Neural progenitor cell (in vitro differentiated cells): ENCODE measurements at regions not wholly inside any gene's neighbourhood (a gene's known extent, or its start where the extent isn't known, plus 50 kb on each side); places are given as distances from the start of the nearest gene placed in this dataset.

Experiments used
- DNase-seq: peaks from one replicate; pipeline ENCODE4 v3.0.0-alpha.2; 2016; ENCODE audit warnings: low spot score
- H2AFZ ChIP-seq: fragments of 200-600 bp; sonication (generic); replicated peaks from 2 replicates; pipeline ENCODE4 v1.6.1; 2016; ENCODE audit warnings: antibody characterized with exemption
- H3F3A ChIP-seq: fragments of 200-600 bp; sonication (generic); 2 replicates; pipeline ENCODE4 v1.6.1; 2016; ENCODE audit warnings: antibody characterized with exemption, low read depth
- H3K27ac ChIP-seq: fragments of 200-600 bp; sonication (generic); 2 replicates; pipeline ENCODE4 v1.5.1; 2016; ENCODE audit warnings: mild to moderate bottlenecking
- H3K27me3 ChIP-seq: fragments of 200-600 bp; sonication (generic); 2 replicates; pipeline ENCODE4 v1.6.1; 2016; ENCODE audit warnings: mild to moderate bottlenecking, moderate library complexity
- H3K36me3 ChIP-seq: fragments of 200-600 bp; sonication (generic); 2 replicates; pipeline ENCODE4 v1.5.1; 2016
- H3K4me1 ChIP-seq: fragments of 200-600 bp; sonication (generic); 2 replicates; pipeline ENCODE4 v1.6.1; 2016; ENCODE audit warnings: mixed run types
- H3K4me2 ChIP-seq: fragments of 200-600 bp; sonication (generic); 2 replicates; pipeline ENCODE4 v1.6.1; 2016
- H3K4me3 ChIP-seq: fragments of 200-600 bp; sonication (generic); 2 replicates; pipeline ENCODE4 v1.5.1; 2016
- H3K79me2 ChIP-seq: fragments of 200-600 bp; sonication (generic); 2 replicates; pipeline ENCODE4 v1.6.1; 2016; ENCODE audit warnings: low read depth
- H3K9ac ChIP-seq: fragments of 200-600 bp; sonication (generic); 2 replicates; pipeline ENCODE4 v1.6.1; 2016
- H3K9me3 ChIP-seq: fragments of 200-600 bp; sonication (generic); 2 replicates; pipeline ENCODE4 v1.5.1; 2016; ENCODE audit warnings: low read depth
- H4K20me1 ChIP-seq: fragments of 200-600 bp; sonication (generic); 2 replicates; pipeline ENCODE4 v1.6.1; 2016; ENCODE audit warnings: low read depth
- H3K27ac Mint-ChIP-seq: 3 replicates; pipeline ENCODE4 v1.8.0; 2021; ENCODE audit warnings: mixed read lengths
- H3K27me3 Mint-ChIP-seq: 2 replicates; pipeline ENCODE4 v1.8.0; 2022; ENCODE audit warnings: low read depth, mild to moderate bottlenecking, inconsistent platforms, moderate library complexity, mixed read lengths; ENCODE audit not compliant: insufficient read depth
- H3K36me3 Mint-ChIP-seq: 3 replicates; pipeline ENCODE4 v1.8.0; 2021; ENCODE audit warnings: mixed read lengths
- H3K4me1 Mint-ChIP-seq: 3 replicates; pipeline ENCODE4 v1.8.0; 2021; ENCODE audit warnings: mixed read lengths
- H3K4me3 Mint-ChIP-seq: 3 replicates; pipeline ENCODE4 v1.8.0; 2021; ENCODE audit warnings: mild to moderate bottlenecking, moderate library complexity, mixed read lengths
- H3K9me3 Mint-ChIP-seq: 3 replicates; pipeline ENCODE4 v1.8.0; 2020; ENCODE audit warnings: mixed read lengths
- CTCF ChIP-seq: fragments of 200-600 bp; sonication (generic); IDR thresholded peaks from 2 replicates; pipeline ENCODE4 v1.5.1; 2017; ENCODE audit warnings: antibody characterized with exemption, mild to moderate bottlenecking
- EZH2 ChIP-seq: fragments of 200-600 bp; sonication (generic); IDR thresholded peaks from 2 replicates; pipeline ENCODE4 v1.6.1; 2017; ENCODE audit warnings: antibody characterized with exemption, mild to moderate bottlenecking, moderate library complexity
- EZH2phosphoT487 ChIP-seq: fragments of 200-600 bp; sonication (generic); IDR thresholded peaks from 2 replicates; pipeline ENCODE4 v1.6.1; 2017; ENCODE audit warnings: antibody characterized with exemption

GRCh38 chr5:87774804-87775203 is 362.1 kb upstream of the CCNH start:
- H3K4me1 ChIP-seq: peaks cover 17% of the 10 kb centered on the region
- H3K9me3 Mint-ChIP-seq: no peaks in the 10 kb centered on the region
- H3K9ac ChIP-seq: no peak overlapping the region
- no peak overlapping the region for H3K4me3 ChIP-seq
- peaks cover 5% of the 10 kb centered on the region for H3K27me3 ChIP-seq
- peaks cover 4% of the 10 kb centered on the region for H3F3A ChIP-seq
- DNase-seq: no peak
- H3K36me3 ChIP-seq: no peaks in the 10 kb centered on the region
- H3K36me3 Mint-ChIP-seq: no peaks in the 10 kb centered on the region
- H4K20me1 ChIP-seq: no peaks in the 10 kb centered on the region
- TF ChIP-seq EZH2phosphoT487 (no peak), CTCF (no peak), EZH2 (no peak)
- no peaks in the 10 kb centered on the region for H3K27me3 Mint-ChIP-seq
- H3K27ac Mint-ChIP-seq: no peak overlapping the region
- H2AFZ ChIP-seq: peak overlapping the region; percentile 51
- H3K4me2 ChIP-seq: no peak overlapping the region
- no peaks in the 10 kb centered on the region for H3K9me3 ChIP-seq
- no peak overlapping the region for H3K4me3 Mint-ChIP-seq
- no peak overlapping the region for H3K27ac ChIP-seq
- peaks cover 3% of the 10 kb centered on the region for H3K4me1 Mint-ChIP-seq
- no peaks in the 10 kb centered on the region for H3K79me2 ChIP-seq

GRCh38 chr5:87770601-87771121 is 357.9 kb upstream of the CCNH start:
- Mint-ChIP-seq H3K36me3 (no peaks in the 10 kb centered on the region), H3K27me3 (no peaks in the 10 kb centered on the region), H3K4me3 (no peak overlapping the region), H3K9me3 (no peaks in the 10 kb centered on the region), H3K4me1 (peaks cover 3% of the 10 kb centered on the region), H3K27ac (no peak overlapping the region)
- peaks cover 19% of the 10 kb centered on the region for H3K4me1 ChIP-seq
- no peak overlapping the region for H3K27ac ChIP-seq
- H3K9ac ChIP-seq: no peak overlapping the region
- H3K36me3 ChIP-seq: no peaks in the 10 kb centered on the region
- peak overlapping the region; percentile 72 for H3K4me2 ChIP-seq
- H4K20me1 ChIP-seq: no peaks in the 10 kb centered on the region
- H2AFZ ChIP-seq: peak overlapping the region; percentile 73
- peaks cover 5% of the 10 kb centered on the region for H3K27me3 ChIP-seq
- DNase-seq: peak; percentile 51
- H3K79me2 ChIP-seq: no peaks in the 10 kb centered on the region
- TF ChIP-seq EZH2: no peak
- TF ChIP-seq EZH2phosphoT487: peak; percentile 26
- peaks cover 11% of the 10 kb centered on the region for H3F3A ChIP-seq
- H3K4me3 ChIP-seq: peak overlapping the region; percentile 30
- no peaks in the 10 kb centered on the region for H3K9me3 ChIP-seq

- Histone ChIP-seq H4K20me1 (no peaks in the 10 kb centered on the region), H3K4me2 (peak overlapping the region; percentile 72), H3K9me3 (no peaks in the 10 kb centered on the region), H3K27me3 (peaks cover 5% of the 10 kb centered on the region), H3K4me3 (peak overlapping the region; percentile 30), H3K4me1 (peaks cover 24% of the 10 kb centered on the region), H2AFZ (peak overlapping the region; percentile 73), H3K36me3 (no peaks in the 10 kb centered on the region), H3K9ac (no peak overlapping the region), H3K27ac (no peak overlapping the region), H3F3A (peaks cover 11% of the 10 kb centered on the region), H3K79me2 (no peaks in the 10 kb centered on the region)
- no peak for DNase-seq
- Mint-ChIP-seq H3K27ac (no peak overlapping the region), H3K27me3 (no peaks in the 10 kb centered on the region), H3K4me1 (peaks cover 3% of the 10 kb centered on the region), H3K9me3 (no peaks in the 10 kb centered on the region), H3K36me3 (no peaks in the 10 kb centered on the region), H3K4me3 (no peak overlapping the region)
- TF ChIP-seq EZH2: no peak
- TF ChIP-seq CTCF: no peak
- TF ChIP-seq EZH2phosphoT487: no peak
Measured at GRCh38 chr5:87770016-87770570, 357.4 kb upstream of the CCNH start.

DNA sequence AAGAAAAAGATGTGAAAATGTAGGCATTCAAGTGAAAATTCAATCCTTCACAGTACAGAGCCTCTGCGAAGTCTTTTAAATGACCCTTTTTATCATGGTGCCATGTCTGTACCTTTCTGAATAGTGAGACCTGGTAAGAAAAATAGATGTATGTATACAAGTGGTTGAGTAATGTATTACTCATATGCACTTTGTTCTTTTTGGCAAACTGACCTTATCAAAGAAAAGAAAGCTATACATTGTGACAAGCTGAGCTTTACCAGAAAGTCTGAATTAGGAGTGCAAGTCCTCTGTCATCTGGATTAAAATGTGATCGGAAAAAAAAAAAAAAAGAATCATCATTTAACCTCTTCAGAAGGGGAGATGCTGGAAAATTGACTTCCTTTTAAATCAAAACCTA is 356.4 kb upstream of the CCNH start:
- no peak for TF ChIP-seq EZH2
- no peak for TF ChIP-seq CTCF
- TF ChIP-seq EZH2phosphoT487: no peak
- Mint-ChIP-seq H3K9me3 (no peaks in the 10 kb centered on the region), H3K4me3 (no peak overlapping the region), H3K27me3 (no peaks in the 10 kb centered on the region), H3K4me1 (peaks cover 3% of the 10 kb centered on the region), H3K27ac (no peak overlapping the region), H3K36me3 (no peaks in the 10 kb centered on the region)
- no peak overlapping the region for H3K4me2 ChIP-seq
- no peak overlapping the region for H3K9ac ChIP-seq
- H4K20me1 ChIP-seq: no peaks in the 10 kb centered on the region
- peaks cover 25% of the 10 kb centered on the region for H3K4me1 ChIP-seq
- no peak overlapping the region for H3K27ac ChIP-seq
- H3K36me3 ChIP-seq: no peaks in the 10 kb centered on the region
- no peak overlapping the region for H3K4me3 ChIP-seq
- no peak for DNase-seq
- H3K27me3 ChIP-seq: peaks cover 5% of the 10 kb centered on the region
- no peaks in the 10 kb centered on the region for H3K79me2 ChIP-seq
- no peaks in the 10 kb centered on the region for H3K9me3 ChIP-seq
- no peak overlapping the region for H2AFZ ChIP-seq
- peaks cover 11% of the 10 kb centered on the region for H3F3A ChIP-seq
